AG10803 (cell line): ENCODE measurements at regions not wholly inside any gene's neighbourhood (a gene's known extent, or its start where the extent isn't known, plus 50 kb on each side); places are given as distances from the start of the nearest gene placed in this dataset.
"Not testable (repeated sequence)": the region's sequence is repeated elsewhere in the genome, so short reads cannot be mapped to it uniquely, and the experiment has no call there.

ENCODE experiments used
- DNase-seq: peaks from one replicate; pipeline ENCODE4 v3.0.0; 2010; ENCODE audit warnings: low read depth
- H3K4me3 ChIP-seq: 2 replicates; pipeline ENCODE4 v1.5.1; 2011; ENCODE audit warnings: mild to moderate bottlenecking, low read length, control low read depth
- CTCF ChIP-seq: conservative IDR thresholded peaks from 2 replicates; pipeline ENCODE4 v1.5.1; 2011; ENCODE audit warnings: mild to moderate bottlenecking, low read length, control low read depth, inconsistent platforms

GRCh38 chr2:37767959-37768925 is 96.8 kb upstream of the CDC42EP3 start:
- peak; percentile 99 for DNase-seq
- no peak overlapping the region for H3K4me3 ChIP-seq
- TF ChIP-seq CTCF, result 0 out of 2 replicates have a peak, but pooled peaks have one; percentile 9

- no peak for DNase-seq
- H3K4me3 ChIP-seq, result no peak overlapping the region
- TF ChIP-seq CTCF, result no peak
These were observed 98.1 kb upstream of the CDC42EP3 start for GRCh38 chr2:37769551-37769950.

- no peak for TF ChIP-seq CTCF
- no peak overlapping the region for H3K4me3 ChIP-seq
- peak; percentile 44 for DNase-seq
These were observed 99.4 kb upstream of the CDC42EP3 start for GRCh38 chr2:37770797-37771196.

GRCh38 chr2:37771600-37772088 is 100.2 kb upstream of the CDC42EP3 start:
- DNase-seq, result peak; percentile 79
- no peak for TF ChIP-seq CTCF

GRCh38 chr2:37773371-37774130 is 102.1 kb upstream of the CDC42EP3 start:
- no peak overlapping the region for H3K4me3 ChIP-seq
- no peak for TF ChIP-seq CTCF
- DNase-seq, result no peak

More at GRCh38 chr2:37771600-37772088, 100.2 kb upstream of the CDC42EP3 start:
- no peak overlapping the region for H3K4me3 ChIP-seq

GRCh38 chr2:37774171-37774944 is 102.9 kb upstream of the CDC42EP3 start:
- DNase-seq, H3K4me3 ChIP-seq: not testable (repeated sequence)
